HEK293 (cell line): ENCODE measurements at regions not wholly inside any gene's neighbourhood (a gene's known extent, or its start where the extent isn't known, plus 50 kb on each side); places are given as distances from the start of the nearest gene placed in this dataset.

ENCODE experiments used
- CTCF ChIA-PET: fragments of 350-600 bp; formaldehyde crosslinking; extraction: SDS; loops from one replicate; lab custom pipeline; 2021; ENCODE audit warnings: antibody characterized with exemption; lab: Yijun Ruan, JAX
- POLR2A ChIA-PET: fragments of 300-600 bp; formaldehyde crosslinking; extraction: SDS; loops from one replicate; lab custom pipeline; 2020; ENCODE audit warnings: antibody characterized with exemption, inconsistent platforms; lab: Yijun Ruan, JAX
- H3K27ac ChIP-seq: fragments of 200-500 bp; sonication (Bioruptor generic); 2 replicates; pipeline ENCODE4 v1.5.1; 2014; ENCODE audit warnings: low read depth, low read length, control low read depth, inconsistent platforms; ENCODE audit errors: extremely low read depth
- H3K36me3 ChIP-seq, 2 experiments: fragments of 200-500 bp in 1 of 2; sonication (Bioruptor generic) in 1 of 2; 1 replicate in 1 of 2; 2 replicates in 1 of 2; pipeline ENCODE4 v1.5.1; 2014 to 2017; ENCODE audit warnings: inconsistent platforms in 2 of 2, low read length in 2 of 2; ENCODE audit not compliant: control insufficient read depth in 2 of 2, insufficient read depth in 1 of 2
- H3K4me1 ChIP-seq: fragments of 200-500 bp; sonication (Bioruptor generic); 2 replicates; pipeline ENCODE4 v1.5.1; 2014; ENCODE audit warnings: mild to moderate bottlenecking, low read length, inconsistent platforms; ENCODE audit not compliant: control insufficient read depth, insufficient read depth
- H3K4me3 ChIP-seq: 2 replicates; pipeline ENCODE4 v1.5.1; 2011; ENCODE audit warnings: low read depth, mild to moderate bottlenecking, control low read depth, low read length, moderate library complexity
- H3K9me3 ChIP-seq: fragments of 200-500 bp; sonication (Bioruptor generic); 2 replicates; pipeline ENCODE4 v1.5.1; 2014; ENCODE audit warnings: low read depth, low read length, inconsistent platforms; ENCODE audit not compliant: control insufficient read depth, insufficient read depth
- FEZF1 ChIP-seq: fragments of 450-650 bp; formaldehyde crosslinking; IDR thresholded peaks from 2 replicates; pipeline ENCODE4 v1.5.1; 2016; ENCODE audit warnings: missing biosample characterization, missing genetic modification characterization
- PRDM1 ChIP-seq: fragments of 450-650 bp; formaldehyde crosslinking; IDR thresholded peaks from 2 replicates; pipeline ENCODE4; 2016; ENCODE audit warnings: missing biosample characterization, missing genetic modification characterization
- SETDB1 ChIP-seq: IDR thresholded peaks from one replicate; pipeline ENCODE4 v1.6.1; 2017; ENCODE audit warnings: mild to moderate bottlenecking, low read length, moderate library complexity, mixed read lengths; ENCODE audit not compliant: insufficient read length
- SP2 ChIP-seq: fragments of 450-650 bp; formaldehyde crosslinking; IDR thresholded peaks from 2 replicates; pipeline ENCODE4 v1.5.1; 2016; ENCODE audit warnings: missing biosample characterization, missing genetic modification characterization
- SP3 ChIP-seq: fragments of 450-650 bp; formaldehyde crosslinking; IDR thresholded peaks from 2 replicates; pipeline ENCODE4 v1.5.1; 2016; ENCODE audit warnings: missing biosample characterization, missing genetic modification characterization
- YY2 ChIP-seq: fragments of 450-650 bp; formaldehyde crosslinking; IDR thresholded peaks from 2 replicates; pipeline ENCODE4 v1.5.1; 2016; ENCODE audit warnings: missing biosample characterization, missing genetic modification characterization
- ZNF114 ChIP-seq: fragments of 450-650 bp; formaldehyde crosslinking; IDR thresholded peaks from 2 replicates; pipeline ENCODE4 v1.5.0; 2017; ENCODE audit warnings: missing biosample characterization, missing genetic modification characterization
- ZNF221 ChIP-seq: fragments of 450-650 bp; formaldehyde crosslinking; IDR thresholded peaks from 2 replicates; pipeline ENCODE4 v1.5.1; 2017; ENCODE audit warnings: missing biosample characterization, missing genetic modification characterization, borderline replicate concordance
- ZNF335 ChIP-seq: fragments of 450-650 bp; formaldehyde crosslinking; conservative IDR thresholded peaks from 2 replicates; pipeline ENCODE4 v1.5.1; 2016; ENCODE audit warnings: missing biosample characterization, missing genetic modification characterization
- ZNF549 ChIP-seq: fragments of 450-650 bp; IDR thresholded peaks from 2 replicates; pipeline ENCODE4 v1.5.1; 2018; ENCODE audit warnings: missing biosample characterization, missing genetic modification characterization, mild to moderate bottlenecking, inconsistent platforms, moderate library complexity
- ZNF701 ChIP-seq: fragments of 450-650 bp; formaldehyde crosslinking; IDR thresholded peaks from 2 replicates; pipeline ENCODE4 v1.5.1; 2016; ENCODE audit warnings: missing biosample characterization, missing genetic modification characterization
- ZNF747 ChIP-seq: fragments of 450-650 bp; formaldehyde crosslinking; IDR thresholded peaks from 2 replicates; pipeline ENCODE4 v1.5.1; 2016; ENCODE audit warnings: missing biosample characterization, missing genetic modification characterization
- ZNF785 ChIP-seq: fragments of 450-650 bp; formaldehyde crosslinking; IDR thresholded peaks from 2 replicates; pipeline ENCODE4 v1.5.1; 2016; ENCODE audit warnings: missing biosample characterization, missing genetic modification characterization
- ZSCAN4 ChIP-seq: fragments of 450-650 bp; formaldehyde crosslinking; IDR thresholded peaks from 2 replicates; pipeline ENCODE4 v1.5.1; 2017; ENCODE audit warnings: missing biosample characterization, missing genetic modification characterization
- TF ChIP-seq, protein P1 (sequence below): fragments of 450-650 bp; IDR thresholded peaks from 2 replicates; pipeline ENCODE4 v1.5.1; 2018; ENCODE audit warnings: missing biosample characterization, mild to moderate bottlenecking, missing genetic modification characterization
- TF ChIP-seq, protein P2 (sequence below): fragments of 450-650 bp; formaldehyde crosslinking; IDR thresholded peaks from 2 replicates; pipeline ENCODE4 v1.5.1; 2016; ENCODE audit warnings: missing biosample characterization, missing genetic modification characterization
- TF ChIP-seq, protein P3 (sequence below): fragments of 450-650 bp; formaldehyde crosslinking; conservative IDR thresholded peaks from 2 replicates; pipeline ENCODE4 v1.5.1; 2016; ENCODE audit warnings: low read depth, missing biosample characterization, missing genetic modification characterization

DNA sequence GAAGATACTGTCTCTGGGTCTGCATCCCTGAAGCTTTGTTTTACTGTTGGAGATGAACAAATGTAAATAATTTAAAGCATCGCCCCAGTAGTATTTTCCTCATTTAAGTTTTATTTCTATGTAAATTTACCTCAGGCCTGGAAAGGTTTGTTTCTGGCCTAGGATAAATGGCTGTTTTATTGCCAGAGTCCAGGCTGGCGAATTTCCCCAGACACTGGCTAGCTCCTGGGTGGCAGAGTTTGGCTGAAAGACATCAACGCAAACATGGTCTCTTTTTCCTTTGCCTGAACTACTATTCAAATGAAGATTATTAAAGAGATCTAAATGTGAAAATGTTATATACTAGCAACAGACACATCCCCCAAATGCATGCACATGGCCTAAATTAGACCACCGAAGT is 136.7 kb upstream of the SESN3 start (continued):
- TF ChIP-seq, protein P1, sequence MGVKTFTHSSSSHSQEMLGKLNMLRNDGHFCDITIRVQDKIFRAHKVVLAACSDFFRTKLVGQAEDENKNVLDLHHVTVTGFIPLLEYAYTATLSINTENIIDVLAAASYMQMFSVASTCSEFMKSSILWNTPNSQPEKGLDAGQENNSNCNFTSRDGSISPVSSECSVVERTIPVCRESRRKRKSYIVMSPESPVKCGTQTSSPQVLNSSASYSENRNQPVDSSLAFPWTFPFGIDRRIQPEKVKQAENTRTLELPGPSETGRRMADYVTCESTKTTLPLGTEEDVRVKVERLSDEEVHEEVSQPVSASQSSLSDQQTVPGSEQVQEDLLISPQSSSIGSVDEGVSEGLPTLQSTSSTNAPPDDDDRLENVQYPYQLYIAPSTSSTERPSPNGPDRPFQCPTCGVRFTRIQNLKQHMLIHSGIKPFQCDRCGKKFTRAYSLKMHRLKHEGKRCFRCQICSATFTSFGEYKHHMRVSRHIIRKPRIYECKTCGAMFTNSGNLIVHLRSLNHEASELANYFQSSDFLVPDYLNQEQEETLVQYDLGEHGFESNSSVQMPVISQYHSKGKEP (tag by site-specific recombination) = no peak
- TF ChIP-seq YY2 (tag by site-specific recombination) (no peak), SP3 (tag by site-specific recombination) (no peak), ZNF785 (no peak), SP2 (no peak), ZNF549 (tag by site-specific recombination) (no peak), ZSCAN4 (tag by site-specific recombination) (no peak)
- TF ChIP-seq, protein P2, sequence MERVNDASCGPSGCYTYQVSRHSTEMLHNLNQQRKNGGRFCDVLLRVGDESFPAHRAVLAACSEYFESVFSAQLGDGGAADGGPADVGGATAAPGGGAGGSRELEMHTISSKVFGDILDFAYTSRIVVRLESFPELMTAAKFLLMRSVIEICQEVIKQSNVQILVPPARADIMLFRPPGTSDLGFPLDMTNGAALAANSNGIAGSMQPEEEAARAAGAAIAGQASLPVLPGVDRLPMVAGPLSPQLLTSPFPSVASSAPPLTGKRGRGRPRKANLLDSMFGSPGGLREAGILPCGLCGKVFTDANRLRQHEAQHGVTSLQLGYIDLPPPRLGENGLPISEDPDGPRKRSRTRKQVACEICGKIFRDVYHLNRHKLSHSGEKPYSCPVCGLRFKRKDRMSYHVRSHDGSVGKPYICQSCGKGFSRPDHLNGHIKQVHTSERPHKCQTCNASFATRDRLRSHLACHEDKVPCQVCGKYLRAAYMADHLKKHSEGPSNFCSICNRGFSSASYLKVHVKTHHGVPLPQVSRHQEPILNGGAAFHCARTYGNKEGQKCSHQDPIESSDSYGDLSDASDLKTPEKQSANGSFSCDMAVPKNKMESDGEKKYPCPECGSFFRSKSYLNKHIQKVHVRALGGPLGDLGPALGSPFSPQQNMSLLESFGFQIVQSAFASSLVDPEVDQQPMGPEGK (tag by site-specific recombination) = no peak

- no peak overlapping the region for H3K27ac ChIP-seq
- H3K4me3 ChIP-seq = no peak overlapping the region
- no peaks in the 10 kb centered on the region for H3K36me3 ChIP-seq
- ChIA-PET POLR2A (no interaction called here), CTCF (interaction anchor here (0.7 kb wide), 1 partner anchor 134 kb away, joined by 5 read pairs; no protein-coding TSS in a partner anchor)
- no peaks in the 10 kb centered on the region for H3K9me3 ChIP-seq
- no peak for TF ChIP-seq ZNF747 (tag by site-specific recombination)
- TF ChIP-seq SETDB1 = no peak
- no peak for TF ChIP-seq YY2 (tag by site-specific recombination)
- no peaks in the 10 kb centered on the region; the same call in none of the 2 replicates for H3K4me1 ChIP-seq
These were observed 134.3 kb upstream of the SESN3 start for GRCh38 chr11:95365348-95365747.

DNA sequence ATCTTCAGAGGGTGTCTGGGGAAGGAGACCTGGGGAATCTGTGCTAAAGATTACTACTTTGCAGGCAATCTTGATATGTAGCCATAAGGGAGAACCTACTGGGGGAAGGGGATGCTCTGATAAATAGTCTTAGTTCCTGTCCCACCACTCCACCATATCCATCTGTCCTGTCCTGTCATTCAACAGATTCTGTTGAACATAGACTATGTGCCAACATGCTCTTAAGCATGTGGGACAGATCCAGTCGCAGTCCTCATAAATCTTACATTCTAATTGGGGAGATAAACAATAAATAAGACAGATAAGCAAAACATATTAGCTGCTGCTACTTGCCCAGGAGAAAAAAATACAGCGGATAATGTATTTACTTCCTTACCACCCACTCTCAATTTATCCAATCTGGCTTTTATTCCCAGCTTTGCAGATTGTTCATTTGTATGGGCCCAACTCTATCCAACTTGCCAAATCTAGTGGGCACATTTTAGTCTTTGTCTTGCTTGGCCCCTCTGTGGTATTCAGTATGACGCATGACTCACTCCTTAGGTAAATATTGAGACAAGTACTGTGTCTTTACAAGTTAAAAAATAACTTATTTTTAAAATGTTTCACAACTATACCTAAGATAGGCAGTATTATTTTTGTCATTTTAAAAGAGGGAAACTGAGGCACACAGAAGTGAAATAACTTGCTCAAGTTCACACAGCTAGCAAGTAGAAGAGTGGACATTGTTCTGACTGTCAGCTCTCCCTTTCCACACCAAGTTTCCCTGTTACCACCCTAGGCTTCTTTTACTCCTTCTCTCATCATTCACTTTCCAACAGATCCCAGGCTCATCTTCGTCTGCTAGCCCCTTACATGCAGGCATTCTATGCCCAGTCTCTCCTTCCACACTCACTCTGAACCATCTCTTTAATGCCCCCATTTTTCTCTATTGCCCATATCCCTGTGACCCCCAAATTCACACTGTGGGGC is 133.6 kb upstream of the SESN3 start:
- Histone ChIP-seq H3K4me3 (no peak overlapping the region), H3K27ac (no peak overlapping the region), H3K4me1 (no peaks in the 10 kb centered on the region; the same call in none of the 2 replicates), H3K36me3 (no peaks in the 10 kb centered on the region), H3K9me3 (no peaks in the 10 kb centered on the region)
- TF ChIP-seq ZNF701 (tag by site-specific recombination) = 0 out of 2 replicates have a peak, but pooled peaks have one; percentile 73
- TF ChIP-seq, protein P3, sequence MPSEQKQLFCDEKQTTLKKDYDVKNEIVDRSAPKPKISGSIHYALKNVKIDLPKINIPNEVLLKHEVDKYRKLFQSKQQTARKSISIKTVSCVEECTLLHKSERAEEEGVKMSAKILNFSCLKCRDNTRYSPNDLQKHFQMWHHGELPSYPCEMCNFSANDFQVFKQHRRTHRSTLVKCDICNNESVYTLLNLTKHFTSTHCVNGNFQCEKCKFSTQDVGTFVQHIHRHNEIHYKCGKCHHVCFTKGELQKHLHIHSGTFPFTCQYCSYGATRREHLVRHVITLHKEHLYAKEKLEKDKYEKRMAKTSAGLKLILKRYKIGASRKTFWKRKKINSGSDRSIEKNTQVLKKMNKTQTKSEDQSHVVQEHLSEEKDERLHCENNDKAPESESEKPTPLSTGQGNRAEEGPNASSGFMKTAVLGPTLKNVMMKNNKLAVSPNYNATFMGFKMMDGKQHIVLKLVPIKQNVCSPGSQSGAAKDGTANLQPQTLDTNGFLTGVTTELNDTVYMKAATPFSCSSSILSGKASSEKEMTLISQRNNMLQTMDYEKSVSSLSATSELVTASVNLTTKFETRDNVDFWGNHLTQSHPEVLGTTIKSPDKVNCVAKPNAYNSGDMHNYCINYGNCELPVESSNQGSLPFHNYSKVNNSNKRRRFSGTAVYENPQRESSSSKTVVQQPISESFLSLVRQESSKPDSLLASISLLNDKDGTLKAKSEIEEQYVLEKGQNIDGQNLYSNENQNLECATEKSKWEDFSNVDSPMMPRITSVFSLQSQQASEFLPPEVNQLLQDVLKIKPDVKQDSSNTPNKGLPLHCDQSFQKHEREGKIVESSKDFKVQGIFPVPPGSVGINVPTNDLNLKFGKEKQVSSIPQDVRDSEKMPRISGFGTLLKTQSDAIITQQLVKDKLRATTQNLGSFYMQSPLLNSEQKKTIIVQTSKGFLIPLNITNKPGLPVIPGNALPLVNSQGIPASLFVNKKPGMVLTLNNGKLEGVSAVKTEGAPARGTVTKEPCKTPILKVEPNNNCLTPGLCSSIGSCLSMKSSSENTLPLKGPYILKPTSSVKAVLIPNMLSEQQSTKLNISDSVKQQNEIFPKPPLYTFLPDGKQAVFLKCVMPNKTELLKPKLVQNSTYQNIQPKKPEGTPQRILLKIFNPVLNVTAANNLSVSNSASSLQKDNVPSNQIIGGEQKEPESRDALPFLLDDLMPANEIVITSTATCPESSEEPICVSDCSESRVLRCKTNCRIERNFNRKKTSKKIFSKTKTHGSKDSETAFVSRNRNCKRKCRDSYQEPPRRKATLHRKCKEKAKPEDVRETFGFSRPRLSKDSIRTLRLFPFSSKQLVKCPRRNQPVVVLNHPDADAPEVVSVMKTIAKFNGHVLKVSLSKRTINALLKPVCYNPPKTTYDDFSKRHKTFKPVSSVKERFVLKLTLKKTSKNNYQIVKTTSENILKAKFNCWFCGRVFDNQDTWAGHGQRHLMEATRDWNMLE (tag by site-specific recombination) = no peak
- peak; percentile 47; the same call in 1 of the 2 replicates for TF ChIP-seq PRDM1 (tag by site-specific recombination)
- no peak for TF ChIP-seq ZNF335 (tag by site-specific recombination)
- TF ChIP-seq FEZF1 (tag by site-specific recombination) = 0 out of 2 replicates have a peak, but pooled peaks have one; percentile 16
- TF ChIP-seq ZNF221 (tag by site-specific recombination) = no peak
- TF ChIP-seq ZNF114 (tag by site-specific recombination) = no peak
- ChIA-PET POLR2A (no interaction called here), CTCF (interaction anchor here (0.6 to 0.7 kb wide), 4 partner anchors 9 to 530 kb away, joined by 3 to 5 read pairs (median 4); no protein-coding TSS in a partner anchor)
